ENCODE measurements at regions not wholly inside any gene's neighbourhood (a gene's known extent, or its start where the extent isn't known, plus 50 kb on each side); places are given as distances from the start of the nearest gene placed in this dataset.

DNA sequence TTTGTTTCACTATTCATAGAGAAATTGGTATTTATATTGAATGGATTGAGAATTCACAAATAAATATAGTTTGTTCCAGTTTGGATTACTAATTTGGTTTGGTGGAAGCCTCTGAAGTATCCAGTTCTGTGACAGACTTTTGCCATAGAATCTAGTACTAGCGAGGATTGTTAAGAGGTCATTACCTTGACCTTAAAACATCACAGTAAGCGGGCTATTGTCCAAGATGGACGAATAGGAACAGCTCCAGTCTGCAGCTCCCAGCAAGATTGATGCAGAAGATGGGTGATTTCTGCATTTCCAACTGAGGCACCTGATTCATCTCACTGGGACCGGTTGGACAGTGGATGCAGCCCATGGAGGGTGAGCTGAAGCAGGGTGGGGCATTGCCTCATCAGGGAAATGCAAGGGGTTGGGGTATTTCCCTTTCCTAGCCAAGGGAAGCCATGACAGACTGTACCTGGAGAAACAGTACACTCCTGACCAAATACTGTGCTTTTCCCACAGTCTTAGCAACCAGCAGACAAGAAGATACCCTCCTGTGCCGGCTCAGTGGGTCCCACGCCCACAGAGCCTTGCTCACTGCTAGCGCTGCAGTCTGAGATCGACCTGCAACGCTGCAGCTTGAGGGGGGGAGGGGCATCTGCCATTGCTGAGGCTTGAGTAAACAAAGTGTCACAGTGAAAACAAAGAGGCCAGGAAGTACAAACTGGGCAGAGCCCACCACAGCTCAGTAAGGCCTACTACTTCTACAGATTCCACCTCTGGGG is 66.4 kb upstream of the NEDD9 start (continued):
- TF ChIP-seq, protein P1, sequence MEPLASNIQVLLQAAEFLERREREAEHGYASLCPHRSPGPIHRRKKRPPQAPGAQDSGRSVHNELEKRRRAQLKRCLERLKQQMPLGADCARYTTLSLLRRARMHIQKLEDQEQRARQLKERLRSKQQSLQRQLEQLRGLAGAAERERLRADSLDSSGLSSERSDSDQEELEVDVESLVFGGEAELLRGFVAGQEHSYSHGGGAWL (CRISPR knock-in tag; IDR thresholded peaks at IDR 0.05) = peak; percentile 91
- TF ChIP-seq, protein P2, sequence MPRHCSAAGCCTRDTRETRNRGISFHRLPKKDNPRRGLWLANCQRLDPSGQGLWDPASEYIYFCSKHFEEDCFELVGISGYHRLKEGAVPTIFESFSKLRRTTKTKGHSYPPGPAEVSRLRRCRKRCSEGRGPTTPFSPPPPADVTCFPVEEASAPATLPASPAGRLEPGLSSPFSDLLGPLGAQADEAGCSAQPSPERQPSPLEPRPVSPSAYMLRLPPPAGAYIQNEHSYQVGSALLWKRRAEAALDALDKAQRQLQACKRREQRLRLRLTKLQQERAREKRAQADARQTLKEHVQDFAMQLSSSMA (CRISPR knock-in tag; IDR thresholded peaks at IDR 0.05) = peak; percentile 78; the same call in 1 of the 2 replicates
- TF ChIP-seq SIX1 (CRISPR knock-in tag; IDR thresholded peaks at IDR 0.05; ENCODE audit: borderline replicate concordance) (peak; percentile 67; the same call in 1 of the 2 replicates), ZSCAN20 (CRISPR knock-in tag; IDR thresholded peaks at IDR 0.05; ENCODE audit: borderline replicate concordance) (no peak), SMAD9 (CRISPR knock-in tag; IDR thresholded peaks at IDR 0.05) (peak; percentile 44; the same call in 1 of the 2 replicates), KLF12 (CRISPR knock-in tag; IDR thresholded peaks at IDR 0.05; ENCODE audit: borderline replicate concordance) (peak; percentile 92; the same call in 1 of the 2 replicates), ZNF20 (CRISPR knock-in tag; IDR thresholded peaks at IDR 0.05) (peak; percentile 87; the same call in 1 of the 2 replicates), ELF1 (CRISPR knock-in tag; IDR thresholded peaks at IDR 0.05) (peak; percentile 87), PRPF4 (IDR thresholded peaks at IDR 0.05; ENCODE audit: low read depth, low read length, poor library complexity, severe bottlenecking) (peak; percentile 64)
- TF ChIP-seq, protein P3, sequence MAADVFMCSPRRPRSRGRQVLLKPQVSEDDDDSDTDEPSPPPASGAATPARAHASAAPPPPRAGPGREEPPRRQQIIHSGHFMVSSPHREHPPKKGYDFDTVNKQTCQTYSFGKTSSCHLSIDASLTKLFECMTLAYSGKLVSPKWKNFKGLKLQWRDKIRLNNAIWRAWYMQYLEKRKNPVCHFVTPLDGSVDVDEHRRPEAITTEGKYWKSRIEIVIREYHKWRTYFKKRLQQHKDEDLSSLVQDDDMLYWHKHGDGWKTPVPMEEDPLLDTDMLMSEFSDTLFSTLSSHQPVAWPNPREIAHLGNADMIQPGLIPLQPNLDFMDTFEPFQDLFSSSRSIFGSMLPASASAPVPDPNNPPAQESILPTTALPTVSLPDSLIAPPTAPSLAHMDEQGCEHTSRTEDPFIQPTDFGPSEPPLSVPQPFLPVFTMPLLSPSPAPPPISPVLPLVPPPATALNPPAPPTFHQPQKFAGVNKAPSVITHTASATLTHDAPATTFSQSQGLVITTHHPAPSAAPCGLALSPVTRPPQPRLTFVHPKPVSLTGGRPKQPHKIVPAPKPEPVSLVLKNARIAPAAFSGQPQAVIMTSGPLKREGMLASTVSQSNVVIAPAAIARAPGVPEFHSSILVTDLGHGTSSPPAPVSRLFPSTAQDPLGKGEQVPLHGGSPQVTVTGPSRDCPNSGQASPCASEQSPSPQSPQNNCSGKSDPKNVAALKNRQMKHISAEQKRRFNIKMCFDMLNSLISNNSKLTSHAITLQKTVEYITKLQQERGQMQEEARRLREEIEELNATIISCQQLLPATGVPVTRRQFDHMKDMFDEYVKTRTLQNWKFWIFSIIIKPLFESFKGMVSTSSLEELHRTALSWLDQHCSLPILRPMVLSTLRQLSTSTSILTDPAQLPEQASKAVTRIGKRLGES (CRISPR knock-in tag; IDR thresholded peaks at IDR 0.05; ENCODE audit: borderline replicate concordance) = no peak; the same call in 1 of the 2 replicates
- TF ChIP-seq, protein P4, sequence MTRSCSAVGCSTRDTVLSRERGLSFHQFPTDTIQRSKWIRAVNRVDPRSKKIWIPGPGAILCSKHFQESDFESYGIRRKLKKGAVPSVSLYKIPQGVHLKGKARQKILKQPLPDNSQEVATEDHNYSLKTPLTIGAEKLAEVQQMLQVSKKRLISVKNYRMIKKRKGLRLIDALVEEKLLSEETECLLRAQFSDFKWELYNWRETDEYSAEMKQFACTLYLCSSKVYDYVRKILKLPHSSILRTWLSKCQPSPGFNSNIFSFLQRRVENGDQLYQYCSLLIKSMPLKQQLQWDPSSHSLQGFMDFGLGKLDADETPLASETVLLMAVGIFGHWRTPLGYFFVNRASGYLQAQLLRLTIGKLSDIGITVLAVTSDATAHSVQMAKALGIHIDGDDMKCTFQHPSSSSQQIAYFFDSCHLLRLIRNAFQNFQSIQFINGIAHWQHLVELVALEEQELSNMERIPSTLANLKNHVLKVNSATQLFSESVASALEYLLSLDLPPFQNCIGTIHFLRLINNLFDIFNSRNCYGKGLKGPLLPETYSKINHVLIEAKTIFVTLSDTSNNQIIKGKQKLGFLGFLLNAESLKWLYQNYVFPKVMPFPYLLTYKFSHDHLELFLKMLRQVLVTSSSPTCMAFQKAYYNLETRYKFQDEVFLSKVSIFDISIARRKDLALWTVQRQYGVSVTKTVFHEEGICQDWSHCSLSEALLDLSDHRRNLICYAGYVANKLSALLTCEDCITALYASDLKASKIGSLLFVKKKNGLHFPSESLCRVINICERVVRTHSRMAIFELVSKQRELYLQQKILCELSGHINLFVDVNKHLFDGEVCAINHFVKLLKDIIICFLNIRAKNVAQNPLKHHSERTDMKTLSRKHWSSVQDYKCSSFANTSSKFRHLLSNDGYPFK (CRISPR knock-in tag; IDR thresholded peaks at IDR 0.05; ENCODE audit: borderline replicate concordance) = peak; percentile 92
- TF ChIP-seq, protein P5, sequence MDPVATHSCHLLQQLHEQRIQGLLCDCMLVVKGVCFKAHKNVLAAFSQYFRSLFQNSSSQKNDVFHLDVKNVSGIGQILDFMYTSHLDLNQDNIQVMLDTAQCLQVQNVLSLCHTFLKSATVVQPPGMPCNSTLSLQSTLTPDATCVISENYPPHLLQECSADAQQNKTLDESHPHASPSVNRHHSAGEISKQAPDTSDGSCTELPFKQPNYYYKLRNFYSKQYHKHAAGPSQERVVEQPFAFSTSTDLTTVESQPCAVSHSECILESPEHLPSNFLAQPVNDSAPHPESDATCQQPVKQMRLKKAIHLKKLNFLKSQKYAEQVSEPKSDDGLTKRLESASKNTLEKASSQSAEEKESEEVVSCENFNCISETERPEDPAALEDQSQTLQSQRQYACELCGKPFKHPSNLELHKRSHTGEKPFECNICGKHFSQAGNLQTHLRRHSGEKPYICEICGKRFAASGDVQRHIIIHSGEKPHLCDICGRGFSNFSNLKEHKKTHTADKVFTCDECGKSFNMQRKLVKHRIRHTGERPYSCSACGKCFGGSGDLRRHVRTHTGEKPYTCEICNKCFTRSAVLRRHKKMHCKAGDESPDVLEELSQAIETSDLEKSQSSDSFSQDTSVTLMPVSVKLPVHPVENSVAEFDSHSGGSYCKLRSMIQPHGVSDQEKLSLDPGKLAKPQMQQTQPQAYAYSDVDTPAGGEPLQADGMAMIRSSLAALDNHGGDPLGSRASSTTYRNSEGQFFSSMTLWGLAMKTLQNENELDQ (CRISPR knock-in tag; IDR thresholded peaks at IDR 0.05; ENCODE audit: borderline replicate concordance) = no peak

Measured in HepG2 (cell line).